ENCODE measurements at regions not wholly inside any gene's neighbourhood (a gene's known extent, or its start where the extent isn't known, plus 50 kb on each side); places are given as distances from the start of the nearest gene placed in this dataset.
"Not testable (repeated sequence)": the region's sequence is repeated elsewhere in the genome, so short reads cannot be mapped to it uniquely, and the experiment has no call there.

GRCh38 chr1:90246069-90246468, 251.2 kb downstream of the ZNF326 start:
- in situ Hi-C loops (cut with MboI; ENCODE audit: low sequenced_read_pairs in 4 of 4) (no loop called here), intact Hi-C loops (cut with DNase I; ENCODE audit: low total_unique reads) (no loop called here)
- no peak overlapping the region for H3K27ac ChIP-seq
- no peak for TF ChIP-seq CTCF (IDR thresholded peaks at IDR 0.05 in 4 of 5, conservative IDR thresholded peaks at IDR 0.05 in 1 of 5)
- TF ChIP-seq POLR2A (IDR thresholded peaks at IDR 0.05): no peak
- H3K4me3 ChIP-seq: no peak overlapping the region
- no peaks in the 10 kb centered on the region for H3K4me1 ChIP-seq
- no peaks in the 10 kb centered on the region for H3K9me3 ChIP-seq
- no peak for ATAC-seq
- no peak for DNase-seq
- no peaks in the 10 kb centered on the region for H3K36me3 ChIP-seq
- no peaks in the 10 kb centered on the region for H3K27me3 ChIP-seq

GRCh38 chr1:90236493-90236892, 241.6 kb downstream of the ZNF326 start:
- Histone ChIP-seq H3K27me3 (no peaks in the 10 kb centered on the region), H3K9me3 (no peaks in the 10 kb centered on the region), H3K27ac (no peak overlapping the region), H3K4me1 (no peaks in the 10 kb centered on the region), H3K4me3 (no peak overlapping the region), H3K36me3 (no peaks in the 10 kb centered on the region)
- in situ Hi-C loops (cut with MboI; ENCODE audit: low sequenced_read_pairs in 4 of 4) (no loop called here), intact Hi-C loops (cut with DNase I; ENCODE audit: low total_unique reads) (no loop called here)
- no peak for DNase-seq
- ATAC-seq: no peak
- TF ChIP-seq CTCF (IDR thresholded peaks at IDR 0.05 in 4 of 5, conservative IDR thresholded peaks at IDR 0.05 in 1 of 5) (no peak), POLR2A (IDR thresholded peaks at IDR 0.05) (no peak)

GRCh38 chr1:90223401-90223800, 228.5 kb downstream of the ZNF326 start:
- no peak for TF ChIP-seq POLR2A (IDR thresholded peaks at IDR 0.05)
- no peak for TF ChIP-seq CTCF (IDR thresholded peaks at IDR 0.05 in 4 of 5, conservative IDR thresholded peaks at IDR 0.05 in 1 of 5)
- intact Hi-C loops (cut with DNase I; ENCODE audit: low total_unique reads) (no loop called here), in situ Hi-C loops (cut with MboI; ENCODE audit: low sequenced_read_pairs in 4 of 4) (no loop called here)
- ATAC-seq (no peak), DNase-seq (no peak)
- H3K4me1 ChIP-seq: no peaks in the 10 kb centered on the region
- H3K27me3 ChIP-seq: no peaks in the 10 kb centered on the region
- no peak overlapping the region for H3K4me3 ChIP-seq
- H3K9me3 ChIP-seq: no peaks in the 10 kb centered on the region
- no peaks in the 10 kb centered on the region for H3K36me3 ChIP-seq
- H3K27ac ChIP-seq: no peak overlapping the region

- H3K4me3 ChIP-seq: no peak overlapping the region
- H3K9me3 ChIP-seq: no peaks in the 10 kb centered on the region
- in situ Hi-C loops (cut with MboI; ENCODE audit: low sequenced_read_pairs in 4 of 4): no loop called here
- DNase-seq (no peak), ATAC-seq (no peak)
- intact Hi-C loops (cut with DNase I; ENCODE audit: low total_unique reads): no loop called here
- TF ChIP-seq CTCF (IDR thresholded peaks at IDR 0.05 in 4 of 5, conservative IDR thresholded peaks at IDR 0.05 in 1 of 5): no peak
- TF ChIP-seq POLR2A (IDR thresholded peaks at IDR 0.05): no peak
- H3K36me3 ChIP-seq: no peaks in the 10 kb centered on the region
- H3K4me1 ChIP-seq: no peaks in the 10 kb centered on the region
- no peaks in the 10 kb centered on the region for H3K27me3 ChIP-seq
- H3K27ac ChIP-seq: no peak overlapping the region
These were observed 226.2 kb downstream of the ZNF326 start for GRCh38 chr1:90220941-90221693.

- Histone ChIP-seq H3K27me3 (no peaks in the 10 kb centered on the region), H3K9me3 (no peaks in the 10 kb centered on the region), H3K4me3 (no peak overlapping the region), H3K4me1 (no peaks in the 10 kb centered on the region), H3K27ac (no peak overlapping the region), H3K36me3 (no peaks in the 10 kb centered on the region)
- ATAC-seq: no peak
- TF ChIP-seq POLR2A (IDR thresholded peaks at IDR 0.05) (no peak), CTCF (IDR thresholded peaks at IDR 0.05 in 4 of 5, conservative IDR thresholded peaks at IDR 0.05 in 1 of 5) (no peak)
- in situ Hi-C loops (cut with MboI; ENCODE audit: low sequenced_read_pairs in 4 of 4): no loop called here
- intact Hi-C loops (cut with DNase I; ENCODE audit: low total_unique reads): no loop called here
- DNase-seq: no peak
These were observed 225.6 kb downstream of the ZNF326 start for GRCh38 chr1:90220496-90220895.

- H3K4me1 ChIP-seq; H3K4me3 ChIP-seq; H3K27me3 ChIP-seq; DNase-seq; in situ Hi-C loops (cut with MboI; ENCODE audit: low sequenced_read_pairs in 4 of 4); ATAC-seq; H3K36me3 ChIP-seq; H3K9me3 ChIP-seq; intact Hi-C loops (cut with DNase I; ENCODE audit: low total_unique reads); H3K27ac ChIP-seq: not testable (repeated sequence)
These were observed 224.4 kb downstream of the ZNF326 start for GRCh38 chr1:90219166-90219871.
